Mesodermal cell (in vitro differentiated cells): ENCODE measurements at regions not wholly inside any gene's neighbourhood (a gene's known extent, or its start where the extent isn't known, plus 50 kb on each side); places are given as distances from the start of the nearest gene placed in this dataset.

Source experiments
- H3K27ac ChIP-seq: 2 replicates; pipeline ENCODE4 v1.7.0; 2013; ENCODE audit warnings: mild to moderate bottlenecking, low read depth, low read length, moderate library complexity; ENCODE audit not compliant: severe bottlenecking
- H3K36me3 ChIP-seq: 2 replicates; pipeline ENCODE4 v1.7.1; 2013; ENCODE audit warnings: mild to moderate bottlenecking, low read length, moderate library complexity; ENCODE audit not compliant: control insufficient read depth, insufficient read depth
- H3K4me1 ChIP-seq: one replicate; pipeline ENCODE4 v1.7.1; 2013; ENCODE audit warnings: mild to moderate bottlenecking, low read length; ENCODE audit not compliant: insufficient read depth, control insufficient read depth, poor library complexity, severe bottlenecking
- H3K4me3 ChIP-seq: 2 replicates; pipeline ENCODE4 v1.7.0; 2013; ENCODE audit warnings: low read length, control low read depth, mild to moderate bottlenecking; ENCODE audit not compliant: insufficient read depth, poor library complexity, severe bottlenecking; ENCODE audit errors: extremely low read depth
- H3K9me3 ChIP-seq: 2 replicates; pipeline ENCODE4 v1.7.1; 2013; ENCODE audit warnings: mild to moderate bottlenecking, low read length, moderate library complexity; ENCODE audit not compliant: control insufficient read depth
- WGBS, 2 experiments: methylation state at CpG; one replicate each; pipeline ENCODE4 v1.1.5; 2013; ENCODE audit warnings: missing lambda C conversion rate in 2 of 2; ENCODE audit not compliant: insufficient coverage in 2 of 2; 5-methylcytosine and 5-hydroxymethylcytosine counted together

- H3K4me1 ChIP-seq, result no peaks in the 10 kb centered on the region
- H3K36me3 ChIP-seq, result no peaks in the 10 kb centered on the region
- H3K27ac ChIP-seq, result no peak overlapping the region
- WGBS, 2 experiments, result no CpG with 5 or more reads among the region's 1 CpG
- H3K4me3 ChIP-seq, result no peak overlapping the region
- H3K9me3 ChIP-seq, result no peaks in the 10 kb centered on the region
Measured at GRCh38 chr11:127590314-127590713, 589.7 kb upstream of the KIRREL3 start.

DNA sequence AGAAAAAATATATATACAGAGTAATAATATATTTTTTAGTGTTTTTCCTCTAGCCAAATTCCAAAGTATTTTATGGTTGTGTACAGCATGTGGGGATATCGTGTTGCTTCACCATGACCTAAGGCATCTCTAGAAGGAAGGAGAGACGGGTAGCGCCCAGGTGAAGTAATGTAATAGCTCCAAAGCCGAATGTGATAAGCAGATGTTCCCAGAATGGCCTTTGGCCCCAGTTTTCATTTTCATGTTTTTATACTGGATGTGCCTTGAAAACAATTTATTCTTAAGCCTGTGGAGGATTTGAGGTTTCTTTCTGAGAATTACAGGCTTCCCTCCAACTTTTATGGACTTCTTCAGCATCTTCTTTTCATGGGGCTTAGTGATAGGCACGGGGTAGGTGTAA lies 587.9 kb upstream of the KIRREL3 start:
- Histone ChIP-seq H3K36me3 (no peaks in the 10 kb centered on the region), H3K9me3 (no peaks in the 10 kb centered on the region), H3K4me1 (no peaks in the 10 kb centered on the region), H3K27ac (no peak overlapping the region), H3K4me3 (no peak overlapping the region)
- 89 to 97% methylated on average over 3 to 4 of the region's 5 CpGs for WGBS, 2 experiments

GRCh38 chr11:127587511-127587910 lies 586.9 kb upstream of the KIRREL3 start:
- Histone ChIP-seq H3K36me3 (no peaks in the 10 kb centered on the region), H3K27ac (no peak overlapping the region), H3K4me3 (no peak overlapping the region), H3K9me3 (no peaks in the 10 kb centered on the region), H3K4me1 (no peaks in the 10 kb centered on the region)
- 85 to 96% methylated on average over 2 of the region's 2 CpGs for WGBS, 2 experiments

- no peaks in the 10 kb centered on the region for H3K36me3 ChIP-seq
- no peak overlapping the region for H3K4me3 ChIP-seq
- WGBS, 2 experiments, result 81 to 84% methylated on average over 6 to 7 of the region's 7 CpGs
- no peaks in the 10 kb centered on the region for H3K4me1 ChIP-seq
- H3K27ac ChIP-seq, result no peak overlapping the region
- no peaks in the 10 kb centered on the region for H3K9me3 ChIP-seq
Measured at GRCh38 chr11:127576210-127576609, 575.6 kb upstream of the KIRREL3 start.

DNA sequence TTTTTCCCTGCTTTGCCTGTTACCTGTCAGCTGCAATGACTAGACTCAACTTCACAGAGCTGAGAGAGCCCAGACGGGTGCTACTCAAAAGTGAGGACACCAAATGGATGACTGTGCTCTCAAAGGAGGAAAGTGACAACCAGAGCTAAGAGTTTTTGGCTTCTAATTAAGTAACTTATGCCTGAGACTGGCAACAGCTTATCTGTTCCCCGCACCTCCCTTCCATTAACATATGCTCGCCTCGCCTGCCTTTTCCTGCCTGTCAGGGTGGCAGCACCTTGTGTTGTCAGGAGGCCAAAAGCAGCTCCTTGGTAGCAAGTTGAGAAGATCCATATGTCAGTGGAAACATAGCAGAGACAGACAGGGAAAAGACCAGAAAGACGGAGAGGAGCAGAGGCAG lies 573.9 kb upstream of the KIRREL3 start:
- Histone ChIP-seq H3K27ac (no peak overlapping the region), H3K9me3 (no peaks in the 10 kb centered on the region), H3K4me3 (no peak overlapping the region), H3K36me3 (no peaks in the 10 kb centered on the region), H3K4me1 (no peaks in the 10 kb centered on the region)
- 59 to 61% methylated on average over 3 of the region's 5 CpGs for WGBS, 2 experiments

DNA sequence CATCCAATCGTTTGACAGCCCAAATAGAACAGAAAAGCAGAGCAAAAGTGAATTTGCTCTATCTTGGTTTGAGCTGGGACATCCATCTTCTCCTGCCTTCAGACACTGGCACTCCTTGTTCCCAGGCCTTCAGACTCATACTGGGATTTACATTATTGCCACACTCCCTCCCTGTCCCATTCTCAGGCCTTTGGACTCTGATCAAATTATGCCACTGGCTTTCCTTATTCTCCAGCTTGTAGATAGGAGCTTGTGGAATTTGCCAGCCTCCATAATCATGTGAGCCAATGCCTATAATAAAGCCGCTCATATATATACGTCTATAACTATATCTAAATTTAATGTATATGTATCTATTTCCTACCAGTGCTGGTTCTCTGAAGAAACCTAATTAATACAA lies 568.3 kb upstream of the KIRREL3 start:
- no peaks in the 10 kb centered on the region for H3K36me3 ChIP-seq
- H3K9me3 ChIP-seq, result no peaks in the 10 kb centered on the region
- H3K4me1 ChIP-seq, result no peaks in the 10 kb centered on the region
- H3K27ac ChIP-seq, result no peak overlapping the region
- H3K4me3 ChIP-seq, result no peak overlapping the region
- 83 to 87% methylated on average over 1 of the region's 3 CpGs for WGBS, 2 experiments

GRCh38 chr11:127567237-127567932 lies 566.8 kb upstream of the KIRREL3 start:
- Histone ChIP-seq H3K4me1 (no peaks in the 10 kb centered on the region), H3K27ac (no peak overlapping the region), H3K4me3 (no peak overlapping the region), H3K9me3 (no peaks in the 10 kb centered on the region), H3K36me3 (no peaks in the 10 kb centered on the region)
- WGBS, 2 experiments, result 0 to 17% methylated on average over 1 of the region's 2 CpGs

DNA sequence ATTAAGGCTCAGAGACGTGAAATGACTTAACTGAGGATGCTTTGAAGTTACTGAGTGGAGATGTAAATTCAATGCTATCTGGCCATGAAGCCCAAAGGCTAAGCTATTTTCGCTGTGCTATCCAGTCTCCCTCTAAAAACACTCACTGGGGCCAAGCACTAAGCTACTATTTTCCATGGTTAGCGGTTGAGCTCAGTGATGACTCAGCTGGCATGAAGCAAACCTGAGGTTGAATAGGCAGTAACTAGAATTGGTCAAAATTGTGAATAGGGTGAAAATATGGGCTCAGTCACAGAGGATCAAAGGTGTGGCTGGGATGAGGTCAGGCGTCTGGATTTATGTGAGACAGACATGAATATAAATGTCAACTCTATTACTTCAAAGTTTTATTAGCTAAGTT lies 564.2 kb upstream of the KIRREL3 start:
- H3K4me1 ChIP-seq, result no peaks in the 10 kb centered on the region
- no peak overlapping the region for H3K27ac ChIP-seq
- no peaks in the 10 kb centered on the region for H3K9me3 ChIP-seq
- H3K36me3 ChIP-seq, result no peaks in the 10 kb centered on the region
- no peak overlapping the region for H3K4me3 ChIP-seq
- WGBS, 2 experiments, result 84 to 93% methylated on average over 3 of the region's 4 CpGs

DNA sequence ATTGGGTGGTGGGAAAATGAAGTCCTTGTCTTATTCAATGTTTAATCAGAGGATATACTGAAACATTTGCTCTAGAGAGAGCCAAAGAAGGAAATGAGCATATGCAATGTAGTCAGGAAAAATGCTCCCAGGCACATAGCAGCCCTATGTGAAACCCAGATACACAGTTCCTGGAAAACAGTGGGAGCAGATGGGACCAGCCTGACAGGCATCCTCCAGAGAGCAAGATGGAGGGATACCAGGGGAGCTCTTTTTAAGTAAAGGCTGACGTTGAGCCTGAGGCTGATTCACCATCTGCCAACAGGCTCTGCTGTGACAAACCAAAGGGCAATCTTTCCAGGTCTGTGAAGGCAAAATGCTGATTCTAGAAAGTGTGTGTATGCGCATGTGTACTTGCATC lies 559.4 kb upstream of the KIRREL3 start:
- Histone ChIP-seq H3K4me1 (no peaks in the 10 kb centered on the region), H3K27ac (no peak overlapping the region), H3K9me3 (no peaks in the 10 kb centered on the region), H3K4me3 (no peak overlapping the region), H3K36me3 (no peaks in the 10 kb centered on the region)
- 44 to 50% methylated on average over 2 of the region's 2 CpGs for WGBS, 2 experiments

DNA sequence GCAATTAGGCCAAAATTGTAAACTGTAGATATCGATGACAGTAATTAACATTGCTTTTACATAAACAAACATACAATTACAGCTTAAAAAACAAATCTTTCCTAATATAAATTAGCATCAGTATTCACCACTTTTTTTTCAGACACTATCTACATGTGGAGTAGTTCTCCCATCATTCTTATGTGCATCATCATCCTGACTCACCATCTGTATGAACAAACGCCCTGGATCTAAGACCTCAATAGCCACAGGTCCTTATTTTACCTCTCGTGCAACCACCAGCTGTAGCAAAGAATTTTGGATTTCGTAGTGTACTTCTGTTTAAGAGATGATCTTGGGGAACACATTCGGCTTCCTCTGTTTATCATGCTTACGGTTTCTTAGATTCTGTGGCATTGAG lies 551.9 kb upstream of the KIRREL3 start:
- Histone ChIP-seq H3K4me1 (no peaks in the 10 kb centered on the region), H3K36me3 (no peaks in the 10 kb centered on the region), H3K4me3 (no peak overlapping the region), H3K27ac (no peak overlapping the region), H3K9me3 (no peaks in the 10 kb centered on the region)
- WGBS, 2 experiments, result 76 to 93% methylated on average over 4 of the region's 6 CpGs

GRCh38 chr11:127531167-127531566 lies 530.6 kb upstream of the KIRREL3 start:
- H3K4me3 ChIP-seq, result no peak overlapping the region
- no peaks in the 10 kb centered on the region for H3K36me3 ChIP-seq
- no CpG with 5 or more reads among the region's 3 CpGs for WGBS, 2 experiments
- no peak overlapping the region for H3K27ac ChIP-seq
- no peaks in the 10 kb centered on the region for H3K4me1 ChIP-seq
- H3K9me3 ChIP-seq, result no peaks in the 10 kb centered on the region
